H1 (cell line): ENCODE measurements at regions not wholly inside any gene's neighbourhood (a gene's known extent, or its start where the extent isn't known, plus 50 kb on each side); places are given as distances from the start of the nearest gene placed in this dataset.

Source experiments
- RBBP5 ChIP-seq: IDR thresholded peaks from 2 replicates; pipeline ENCODE4 v1.7.1; 2012; ENCODE audit warnings: low read depth, mild to moderate bottlenecking, inconsistent platforms, low read length, moderate library complexity, borderline replicate concordance

- TF ChIP-seq RBBP5, result no peak
These were observed 280.8 kb downstream of the ADGB start (continued) for GRCh38 chr6:146879406-146880117.
